ACC112 (cell line): ENCODE measurements at regions not wholly inside any gene's neighbourhood (a gene's known extent, or its start where the extent isn't known, plus 50 kb on each side); places are given as distances from the start of the nearest gene placed in this dataset.

Experiments used
- H2AFZ ChIP-seq: fragments of 200-600 bp; sonication (generic); one replicate; pipeline ENCODE4 v1.6.0; 2017; ENCODE audit warnings: antibody characterized with exemption, low read length; ENCODE audit not compliant: unreplicated experiment
- H3K27ac ChIP-seq: fragments of 200-600 bp; sonication (generic); 2 replicates; pipeline ENCODE4 v1.5.1; 2014; ENCODE audit warnings: low read depth, mild to moderate bottlenecking, antibody characterized with exemption, low read length, moderate library complexity
- H3K27me3 ChIP-seq: fragments of 200-600 bp; sonication (generic); 2 replicates; pipeline ENCODE4 v1.6.1; 2014; ENCODE audit warnings: mild to moderate bottlenecking, antibody characterized with exemption, low read length, moderate library complexity, mixed read lengths; ENCODE audit not compliant: insufficient read depth
- H3K36me3 ChIP-seq: fragments of 200-600 bp; sonication (generic); 2 replicates; pipeline ENCODE4 v1.6.1; 2016; ENCODE audit warnings: mild to moderate bottlenecking, antibody characterized with exemption, low read length, moderate library complexity, mixed read lengths; ENCODE audit not compliant: insufficient read depth
- H3K4me1 ChIP-seq: fragments of 200-600 bp; sonication (generic); one replicate; pipeline ENCODE4 v1.6.1; 2016; ENCODE audit warnings: low read length, mixed read lengths; ENCODE audit not compliant: insufficient read depth, unreplicated experiment, control insufficient read depth
- H3K4me3 ChIP-seq: fragments of 200-600 bp; sonication (generic); 2 replicates; pipeline ENCODE4 v1.5.1; 2014; ENCODE audit warnings: mild to moderate bottlenecking, low read depth, low read length
- H3K79me2 ChIP-seq: fragments of 200-600 bp; sonication (generic); one replicate; pipeline ENCODE4 v1.6.0; 2016; ENCODE audit warnings: low read length; ENCODE audit not compliant: control insufficient read depth, unreplicated experiment, insufficient read depth

GRCh38 chr6:4399656-4400055, 264.3 kb upstream of the ECI2 start:
- peaks cover 23% of the 10 kb centered on the region for H3K4me1 ChIP-seq
- H3K36me3 ChIP-seq, result no peaks in the 10 kb centered on the region
- H2AFZ ChIP-seq, result no peak overlapping the region
- no peaks in the 10 kb centered on the region for H3K79me2 ChIP-seq
- H3K4me3 ChIP-seq, result no peak overlapping the region
- no peak overlapping the region for H3K27ac ChIP-seq
- no peaks in the 10 kb centered on the region for H3K27me3 ChIP-seq

DNA sequence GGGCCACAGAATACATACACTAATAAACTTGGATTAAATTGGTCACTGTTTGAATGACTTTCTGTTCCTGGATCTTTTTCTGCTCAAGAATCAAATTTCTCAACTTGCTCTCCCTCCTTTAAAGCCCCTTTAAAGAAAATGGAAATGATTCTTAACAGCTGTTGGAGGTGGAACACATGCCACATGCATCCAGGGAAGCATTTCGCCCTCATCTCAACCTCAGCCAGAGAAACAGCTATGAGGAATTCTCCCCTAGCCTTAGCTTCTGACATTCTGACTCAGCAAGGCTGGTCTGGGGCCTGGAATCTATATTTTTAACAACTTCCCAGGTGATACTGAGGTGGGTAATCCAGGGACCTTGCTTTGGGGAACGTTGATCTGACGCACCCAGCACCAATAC, 263.4 kb upstream of the ECI2 start:
- Histone ChIP-seq H3K36me3 (no peaks in the 10 kb centered on the region), H2AFZ (no peak overlapping the region), H3K4me1 (peaks cover 23% of the 10 kb centered on the region), H3K27ac (no peak overlapping the region), H3K4me3 (no peak overlapping the region), H3K27me3 (no peaks in the 10 kb centered on the region), H3K79me2 (no peaks in the 10 kb centered on the region)

DNA sequence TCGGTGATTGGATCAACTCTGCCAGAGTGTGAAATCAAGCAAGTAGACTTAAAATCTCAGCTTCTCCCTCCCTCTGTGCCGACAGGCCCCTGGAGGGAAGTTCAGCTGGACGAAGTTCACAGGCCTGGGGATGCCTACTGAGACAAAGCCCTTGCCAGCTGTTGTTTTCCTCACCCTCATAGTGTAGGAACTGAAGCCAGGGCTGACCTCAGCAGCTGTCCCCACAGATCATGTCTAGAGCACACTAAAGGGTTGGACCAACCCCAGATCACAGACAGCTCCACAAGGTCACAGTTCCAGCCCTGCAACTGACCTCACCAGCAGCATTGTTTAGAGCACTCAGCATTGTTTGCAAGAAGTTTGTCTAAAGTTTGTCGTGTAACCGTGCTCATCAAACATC, 261.9 kb upstream of the ECI2 start:
- H3K4me3 ChIP-seq, result no peak overlapping the region
- H3K4me1 ChIP-seq, result peaks cover 8% of the 10 kb centered on the region
- H3K36me3 ChIP-seq, result no peaks in the 10 kb centered on the region
- no peaks in the 10 kb centered on the region for H3K79me2 ChIP-seq
- no peak overlapping the region for H3K27ac ChIP-seq
- H2AFZ ChIP-seq, result no peak overlapping the region
- no peaks in the 10 kb centered on the region for H3K27me3 ChIP-seq

DNA sequence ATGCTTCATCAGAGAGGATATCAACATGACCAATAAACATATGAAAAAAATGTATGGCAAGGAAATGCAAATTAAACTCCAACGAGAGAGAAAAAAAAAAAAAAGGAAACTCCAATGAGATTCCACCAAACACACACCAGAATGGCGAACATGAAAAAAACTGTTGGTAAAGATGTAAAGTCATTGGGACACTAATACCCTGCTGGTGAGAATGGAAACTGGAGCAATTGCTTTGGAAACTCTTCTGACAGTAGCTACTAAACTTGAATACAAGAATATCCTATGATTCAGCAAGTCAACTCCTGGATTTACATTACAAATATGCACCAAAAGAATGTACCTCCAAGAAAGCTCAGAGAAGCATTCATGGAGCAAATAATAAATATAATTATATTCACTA, 260.7 kb upstream of the ECI2 start:
- no peaks in the 10 kb centered on the region for H3K79me2 ChIP-seq
- H3K36me3 ChIP-seq, result no peaks in the 10 kb centered on the region
- no peaks in the 10 kb centered on the region for H3K27me3 ChIP-seq
- no peak overlapping the region for H2AFZ ChIP-seq
- H3K27ac ChIP-seq, result no peak overlapping the region
- no peak overlapping the region for H3K4me3 ChIP-seq
- H3K4me1 ChIP-seq, result no peaks in the 10 kb centered on the region

- no peaks in the 10 kb centered on the region for H3K79me2 ChIP-seq
- no peaks in the 10 kb centered on the region for H3K4me1 ChIP-seq
- no peak overlapping the region for H3K4me3 ChIP-seq
- no peak overlapping the region for H2AFZ ChIP-seq
- no peak overlapping the region for H3K27ac ChIP-seq
- no peaks in the 10 kb centered on the region for H3K27me3 ChIP-seq
- no peaks in the 10 kb centered on the region for H3K36me3 ChIP-seq
Observed at GRCh38 chr6:4395386-4395785, 260.0 kb upstream of the ECI2 start.

DNA sequence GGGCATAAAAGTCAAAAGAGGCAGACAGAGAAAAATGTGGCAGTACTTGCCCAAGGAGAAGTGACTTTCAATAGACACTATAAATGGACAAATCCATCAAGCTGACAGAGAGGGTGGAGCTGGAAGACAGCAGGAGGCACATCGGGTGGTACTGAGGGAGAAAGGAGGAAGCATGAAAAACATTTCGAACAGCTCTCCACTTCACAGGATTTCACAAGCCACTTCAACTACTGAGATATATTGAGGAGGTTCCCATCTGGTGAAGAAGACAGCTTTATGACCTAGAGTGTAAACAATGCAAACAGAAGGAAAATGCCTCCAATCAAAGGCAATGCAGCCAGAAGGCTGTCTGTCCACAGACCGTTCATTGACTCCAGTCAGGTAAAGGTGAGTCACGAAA, 259.4 kb upstream of the ECI2 start:
- Histone ChIP-seq H3K27ac (no peak overlapping the region), H3K4me3 (no peak overlapping the region), H3K4me1 (no peaks in the 10 kb centered on the region), H3K79me2 (no peaks in the 10 kb centered on the region), H3K27me3 (no peaks in the 10 kb centered on the region), H3K36me3 (no peaks in the 10 kb centered on the region), H2AFZ (no peak overlapping the region)

DNA sequence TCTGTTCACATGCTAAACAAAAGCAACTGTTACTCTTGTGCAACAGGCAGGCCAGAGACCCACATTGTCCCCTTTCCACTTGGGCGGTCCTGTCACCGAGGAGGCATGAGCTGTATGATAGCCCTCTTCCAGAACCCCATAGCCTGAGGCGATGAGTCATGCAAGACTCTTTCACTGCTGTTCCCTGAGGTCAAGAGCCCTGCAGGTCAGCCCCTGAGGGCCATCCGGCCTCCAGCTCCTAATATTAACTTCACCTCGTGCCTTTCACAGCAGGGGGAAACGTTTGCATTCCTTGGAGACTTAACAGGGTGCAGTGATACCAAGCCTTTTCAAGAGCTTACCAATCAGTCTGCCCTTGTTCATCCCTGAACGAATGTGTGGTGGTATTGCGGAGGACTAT, 253.3 kb upstream of the ECI2 start:
- no peaks in the 10 kb centered on the region for H3K4me1 ChIP-seq
- no peaks in the 10 kb centered on the region for H3K79me2 ChIP-seq
- no peak overlapping the region for H2AFZ ChIP-seq
- H3K27ac ChIP-seq, result no peak overlapping the region
- no peaks in the 10 kb centered on the region for H3K27me3 ChIP-seq
- no peak overlapping the region for H3K4me3 ChIP-seq
- H3K36me3 ChIP-seq, result no peaks in the 10 kb centered on the region

- Histone ChIP-seq H3K79me2 (no peaks in the 10 kb centered on the region), H3K4me3 (no peak overlapping the region), H3K4me1 (peaks cover 10% of the 10 kb centered on the region), H3K27ac (no peak overlapping the region), H2AFZ (no peak overlapping the region), H3K36me3 (no peaks in the 10 kb centered on the region), H3K27me3 (no peaks in the 10 kb centered on the region)
Observed at GRCh38 chr6:4384656-4385055, 249.3 kb upstream of the ECI2 start.

DNA sequence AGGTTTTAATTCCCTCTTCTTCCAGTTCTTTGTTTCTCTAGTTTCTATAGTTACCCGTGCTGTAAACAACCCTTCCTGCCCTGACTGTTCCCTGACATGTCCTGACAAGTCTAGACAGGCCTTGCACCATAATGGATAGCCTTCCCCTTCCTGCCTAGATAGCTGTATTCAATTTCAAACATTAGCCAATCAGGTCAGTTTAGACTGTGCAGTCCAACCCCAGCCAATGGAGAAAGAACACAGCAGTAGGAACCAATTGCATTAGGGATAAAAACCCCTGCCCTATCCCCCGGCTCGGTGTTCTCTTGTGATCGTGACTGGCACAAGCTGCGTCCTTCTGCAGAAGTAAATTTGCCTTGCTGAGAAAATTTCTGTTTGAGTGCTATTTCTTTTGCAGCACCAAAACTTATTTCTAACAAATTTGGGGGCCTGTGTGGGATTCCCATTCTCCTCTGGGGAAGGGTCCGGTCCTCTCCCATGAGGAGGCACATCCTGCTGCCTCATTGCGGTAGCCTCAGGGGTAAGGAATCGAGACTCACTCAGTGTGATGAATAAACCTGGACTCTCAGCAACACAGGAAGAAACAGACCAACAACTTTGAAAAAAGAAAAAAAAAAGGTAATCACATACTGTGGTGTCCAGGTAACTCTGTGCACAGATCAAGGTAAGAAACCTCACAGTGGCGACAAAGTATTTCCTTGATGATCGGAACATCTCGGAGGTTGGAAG, 248.7 kb upstream of the ECI2 start:
- H3K36me3 ChIP-seq, result no peaks in the 10 kb centered on the region
- peaks cover 10% of the 10 kb centered on the region for H3K4me1 ChIP-seq
- H3K27ac ChIP-seq, result no peak overlapping the region
- no peaks in the 10 kb centered on the region for H3K79me2 ChIP-seq
- no peak overlapping the region for H2AFZ ChIP-seq
- H3K27me3 ChIP-seq, result no peaks in the 10 kb centered on the region
- no peak overlapping the region for H3K4me3 ChIP-seq

DNA sequence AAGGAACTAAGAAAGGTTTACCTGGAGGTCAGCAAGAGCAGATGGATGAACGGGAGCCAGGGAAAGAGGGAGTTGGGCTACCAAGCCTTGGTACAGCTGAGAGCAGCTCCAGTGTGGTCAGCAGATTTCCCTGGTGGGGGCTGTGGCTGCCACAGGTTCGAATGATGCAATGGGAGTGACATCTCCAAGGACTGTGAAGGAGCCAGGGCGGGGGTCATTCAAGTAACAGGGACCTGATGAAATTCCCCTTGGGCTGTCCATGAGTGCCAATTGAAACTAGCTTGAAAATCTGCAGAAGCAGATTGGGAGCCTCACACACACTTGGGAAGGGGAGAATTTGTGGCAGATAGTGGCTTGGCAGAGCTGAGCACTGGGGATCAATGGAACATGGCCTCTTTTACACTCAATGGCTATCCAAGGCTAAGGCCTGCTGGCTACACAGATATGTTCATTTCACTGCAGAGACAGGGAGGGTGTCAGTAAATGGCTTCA, 247.0 kb upstream of the ECI2 start:
- no peak overlapping the region for H3K4me3 ChIP-seq
- no peak overlapping the region for H2AFZ ChIP-seq
- peaks cover 10% of the 10 kb centered on the region for H3K4me1 ChIP-seq
- no peak overlapping the region for H3K27ac ChIP-seq
- H3K27me3 ChIP-seq, result no peaks in the 10 kb centered on the region
- H3K36me3 ChIP-seq, result no peaks in the 10 kb centered on the region
- H3K79me2 ChIP-seq, result no peaks in the 10 kb centered on the region

DNA sequence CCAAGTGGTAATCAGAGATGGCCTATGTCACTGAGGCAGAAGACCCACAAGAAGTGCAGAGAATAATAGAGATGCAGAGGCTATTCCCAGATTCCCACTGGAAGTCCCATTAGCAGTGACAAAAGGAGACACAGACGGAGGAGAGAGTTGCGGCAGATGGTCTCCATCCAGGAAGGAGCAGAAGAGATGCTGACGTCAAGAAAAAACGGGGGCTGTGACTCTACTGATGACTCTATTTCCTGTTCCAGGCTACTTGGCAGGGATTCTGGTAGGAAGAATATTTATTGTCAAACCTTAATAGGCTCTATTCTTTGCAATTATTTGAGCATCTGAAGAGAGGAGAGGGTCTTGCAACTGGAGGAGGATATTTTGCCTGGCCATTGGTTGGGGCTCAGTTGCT, 246.0 kb upstream of the ECI2 start:
- H3K36me3 ChIP-seq, result no peaks in the 10 kb centered on the region
- H3K27ac ChIP-seq, result no peak overlapping the region
- peaks cover 10% of the 10 kb centered on the region for H3K4me1 ChIP-seq
- H2AFZ ChIP-seq, result no peak overlapping the region
- H3K4me3 ChIP-seq, result no peak overlapping the region
- H3K27me3 ChIP-seq, result no peaks in the 10 kb centered on the region
- H3K79me2 ChIP-seq, result no peaks in the 10 kb centered on the region
